CD14-positive monocyte (primary cell): ENCODE measurements at regions not wholly inside any gene's neighbourhood (a gene's known extent, or its start where the extent isn't known, plus 50 kb on each side); places are given as distances from the start of the nearest gene placed in this dataset.
"Not testable (repeated sequence)": the region's sequence is repeated elsewhere in the genome, so short reads cannot be mapped to it uniquely, and the experiment has no call there.

Experiments
- DNase-seq, 3 donors: peaks; one replicate each; pipeline ENCODE4 v3.0.0-alpha.2; 2011 to 2022
- H2AFZ ChIP-seq: 2 replicates; pipeline ENCODE4 v1.6.0; 2012; ENCODE audit warnings: mild to moderate bottlenecking, low read depth, low read length, inconsistent platforms; ENCODE audit not compliant: insufficient read depth, poor library complexity, severe bottlenecking
- H3K27ac ChIP-seq, 2 donors: 1 replicate in 1 of 2; 2 replicates in 1 of 2; pipeline ENCODE4 v1.5.1; 2012 to 2013; ENCODE audit warnings: low read length in 2 of 2, control low read depth in 1 of 2, inconsistent platforms in 1 of 2, low read depth in 1 of 2, mild to moderate bottlenecking in 1 of 2
- H3K27me3 ChIP-seq, 2 donors: one replicate each; pipeline versions ENCODE4 v1.6.0 to v1.6.1; 2011 to 2013; ENCODE audit warnings: low read length in 2 of 2; ENCODE audit not compliant: control insufficient read depth in 2 of 2, insufficient read depth in 2 of 2
- H3K36me3 ChIP-seq, 2 donors: replicated peaks in 1 of 2; 1 replicate in 1 of 2; 2 replicates in 1 of 2; pipeline versions ENCODE4 v1.5.1 to v1.6.1; 2012 to 2013; ENCODE audit warnings: low read length in 2 of 2, control low read depth in 1 of 2, inconsistent platforms in 1 of 2, mild to moderate bottlenecking in 1 of 2; ENCODE audit not compliant: insufficient read depth in 2 of 2, control insufficient read depth in 1 of 2
- H3K4me1 ChIP-seq, 2 donors: 1 replicate in 1 of 2; 2 replicates in 1 of 2; pipeline versions ENCODE4 v1.5.1 to v1.6.1; 2012 to 2013; ENCODE audit warnings: low read length in 2 of 2, control low read depth in 1 of 2, inconsistent platforms in 1 of 2, mild to moderate bottlenecking in 1 of 2, moderate library complexity in 1 of 2; ENCODE audit not compliant: insufficient read depth in 2 of 2, control insufficient read depth in 1 of 2
- H3K4me2 ChIP-seq: replicated peaks from 2 replicates; pipeline ENCODE3; 2012; ENCODE audit warnings: low read length, moderate library complexity, mild to moderate bottlenecking; ENCODE audit not compliant: poor library complexity, severe bottlenecking; ENCODE audit errors: extremely low read depth
- H3K4me3 ChIP-seq, 3 experiments: fragments of 200-600 bp in 1 of 3; sonication (generic) in 1 of 3; replicated peaks in 1 of 3; 1 replicate in 2 of 3; 2 replicates in 1 of 3; pipeline ENCODE4 v1.5.1; 2011 to 2013; ENCODE audit warnings: low read length in 3 of 3, mild to moderate bottlenecking in 3 of 3, control low read depth in 2 of 3, low read depth in 2 of 3, inconsistent platforms in 1 of 3, moderate library complexity in 1 of 3
- H3K79me2 ChIP-seq: 2 replicates; pipeline ENCODE4 v1.6.0; 2012; ENCODE audit warnings: mild to moderate bottlenecking, control low read depth, inconsistent platforms, low read length, moderate library complexity; ENCODE audit not compliant: insufficient read depth
- H3K9ac ChIP-seq: 2 replicates; pipeline ENCODE4 v1.6.0; 2017; ENCODE audit warnings: low read length, mild to moderate bottlenecking; ENCODE audit not compliant: insufficient read depth, poor library complexity, severe bottlenecking
- H3K9me3 ChIP-seq, 2 donors: replicated peaks in 1 of 2; 1 replicate in 1 of 2; 2 replicates in 1 of 2; pipeline versions ENCODE4 v1.5.1 to v1.6.1; 2012 to 2013; ENCODE audit warnings: low read length in 2 of 2, control low read depth in 1 of 2; ENCODE audit not compliant: control insufficient read depth in 1 of 2, insufficient read depth in 1 of 2
- H4K20me1 ChIP-seq: 2 replicates; pipeline ENCODE4 v1.6.0; 2012; ENCODE audit warnings: mild to moderate bottlenecking, low read length, control low read depth, moderate library complexity; ENCODE audit not compliant: insufficient read depth
- H3K27ac Mint-ChIP-seq, 7 donors: one replicate each; pipeline ENCODE4 v1.8.0; 2020; ENCODE audit warnings: mild to moderate bottlenecking in 7 of 7, mixed read lengths in 7 of 7, moderate library complexity in 6 of 7, inconsistent platforms in 2 of 7
- H3K27me3 Mint-ChIP-seq, 3 donors: one replicate each; pipeline ENCODE4 v1.8.0; 2021 to 2022; ENCODE audit warnings: low read depth in 3 of 3, mild to moderate bottlenecking in 3 of 3, mixed read lengths in 3 of 3, moderate library complexity in 3 of 3, inconsistent platforms in 1 of 3
- H3K36me3 Mint-ChIP-seq, 2 donors: one replicate each; pipeline ENCODE4 v1.8.0; 2020; ENCODE audit warnings: mixed read lengths in 2 of 2, inconsistent platforms in 1 of 2, mild to moderate bottlenecking in 1 of 2
- H3K4me1 Mint-ChIP-seq: one replicate; pipeline ENCODE4 v1.8.0; 2020; ENCODE audit warnings: mild to moderate bottlenecking, mixed read lengths
- H3K4me3 Mint-ChIP-seq, 2 donors: one replicate each; pipeline ENCODE4 v1.8.0; 2020; ENCODE audit warnings: mild to moderate bottlenecking in 2 of 2, mixed read lengths in 2 of 2, moderate library complexity in 1 of 2
- H3K9me3 Mint-ChIP-seq, 7 donors: one replicate each; pipeline ENCODE4 v1.8.0; 2020 to 2022; ENCODE audit warnings: mixed read lengths in 7 of 7, mild to moderate bottlenecking in 6 of 7, moderate library complexity in 6 of 7, inconsistent platforms in 2 of 7
- WGBS: methylation state at CpG from one replicate; pipeline ENCODE4 v1.1.5; 2013; ENCODE audit warnings: missing lambda C conversion rate; ENCODE audit not compliant: insufficient coverage; 5-methylcytosine and 5-hydroxymethylcytosine counted together
- intact Hi-C, 2 donors: fragments of 100-400 bp; cut with micrococcal nuclease; formaldehyde crosslinking; loops; one replicate each; pipeline versions ENCODE4 v1.15.0 to v1.15.1; 2023
- TF ChIP-seq, protein P1 (sequence below): fragments of 200-600 bp; IDR thresholded peaks from one replicate; pipeline ENCODE4 v1.8.0; 2022; ENCODE audit warnings: antibody characterized with exemption, mild to moderate bottlenecking

GRCh38 chr2:12020833-12021469 is 274.5 kb downstream of the LPIN1 start:
- TF ChIP-seq, protein P1, sequence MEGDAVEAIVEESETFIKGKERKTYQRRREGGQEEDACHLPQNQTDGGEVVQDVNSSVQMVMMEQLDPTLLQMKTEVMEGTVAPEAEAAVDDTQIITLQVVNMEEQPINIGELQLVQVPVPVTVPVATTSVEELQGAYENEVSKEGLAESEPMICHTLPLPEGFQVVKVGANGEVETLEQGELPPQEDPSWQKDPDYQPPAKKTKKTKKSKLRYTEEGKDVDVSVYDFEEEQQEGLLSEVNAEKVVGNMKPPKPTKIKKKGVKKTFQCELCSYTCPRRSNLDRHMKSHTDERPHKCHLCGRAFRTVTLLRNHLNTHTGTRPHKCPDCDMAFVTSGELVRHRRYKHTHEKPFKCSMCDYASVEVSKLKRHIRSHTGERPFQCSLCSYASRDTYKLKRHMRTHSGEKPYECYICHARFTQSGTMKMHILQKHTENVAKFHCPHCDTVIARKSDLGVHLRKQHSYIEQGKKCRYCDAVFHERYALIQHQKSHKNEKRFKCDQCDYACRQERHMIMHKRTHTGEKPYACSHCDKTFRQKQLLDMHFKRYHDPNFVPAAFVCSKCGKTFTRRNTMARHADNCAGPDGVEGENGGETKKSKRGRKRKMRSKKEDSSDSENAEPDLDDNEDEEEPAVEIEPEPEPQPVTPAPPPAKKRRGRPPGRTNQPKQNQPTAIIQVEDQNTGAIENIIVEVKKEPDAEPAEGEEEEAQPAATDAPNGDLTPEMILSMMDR: no peak
- 100% methylated on average over 3 of the region's 3 CpGs for WGBS
- H3K4me3 Mint-ChIP-seq: no peak overlapping the region

GRCh38 chr2:12024197-12024907 is 277.9 kb downstream of the LPIN1 start:
- intact Hi-C loops, H3K36me3 ChIP-seq, H3K79me2 ChIP-seq, H3K27me3 ChIP-seq, H4K20me1 ChIP-seq, H3K4me3 ChIP-seq, H3K27ac ChIP-seq, H2AFZ ChIP-seq, H3K4me2 ChIP-seq, H3K27me3 Mint-ChIP-seq, H3K4me1 ChIP-seq, H3K9ac ChIP-seq, H3K4me3 Mint-ChIP-seq, DNase-seq, H3K4me1 Mint-ChIP-seq, H3K27ac Mint-ChIP-seq, H3K36me3 Mint-ChIP-seq: not testable (repeated sequence)
- peaks cover 29 to 32% of the 10 kb centered on the region in 2 donors for H3K9me3 ChIP-seq
- 38% methylated on average over 2 of the region's 5 CpGs for WGBS
- peaks cover 20 to 41% (median 27%) of the 10 kb centered on the region in 7 donors for H3K9me3 Mint-ChIP-seq

More at GRCh38 chr2:12020833-12021469, 274.5 kb downstream of the LPIN1 start:
- Histone ChIP-seq H3K9ac (no peak overlapping the region), H3K27ac (no peak overlapping the region), H3K27me3 (peaks cover 0 to 2% of the 10 kb centered on the region in 2 donors), H4K20me1 (no peaks in the 10 kb centered on the region), H3K36me3 (no peaks in the 10 kb centered on the region), H3K4me1 (no peaks in the 10 kb centered on the region), H3K4me3 (no peak overlapping the region), H3K79me2 (no peaks in the 10 kb centered on the region), H3K4me2 (no peak overlapping the region), H2AFZ (no peak overlapping the region), H3K9me3 (peaks cover 29 to 32% of the 10 kb centered on the region in 2 donors)
- no peak for DNase-seq
- H3K27ac Mint-ChIP-seq: no peak overlapping the region
- peaks cover 20% of the 10 kb centered on the region for H3K4me1 Mint-ChIP-seq
- intact Hi-C loops: no loop called here
- peaks cover 20 to 45% (median 27%) of the 10 kb centered on the region in 7 donors for H3K9me3 Mint-ChIP-seq
- H3K27me3 Mint-ChIP-seq: peaks cover 3 to 12% (median 8%) of the 10 kb centered on the region in 3 donors
- peaks cover 2 to 6% of the 10 kb centered on the region in 2 donors for H3K36me3 Mint-ChIP-seq
